H1 (cell line): ENCODE measurements at regions not wholly inside any gene's neighbourhood (a gene's known extent, or its start where the extent isn't known, plus 50 kb on each side); places are given as distances from the start of the nearest gene placed in this dataset.

Source experiments
- CTCF ChIA-PET: fragments of 300-600 bp; sonication (Branson Sonifier 250); formaldehyde crosslinking; loops from one replicate; lab custom pipeline; 2021; ENCODE audit not compliant: partially characterized antibody; lab: Charles Lee
- POLR2A ChIA-PET: fragments of 300-600 bp; sonication (Branson Sonifier 250); formaldehyde crosslinking; loops from one replicate; lab custom pipeline; 2021; ENCODE audit warnings: inconsistent platforms; ENCODE audit not compliant: partially characterized antibody; lab: Charles Lee
- DNase-seq, 2 experiments: peaks; one replicate each; pipeline versions ENCODE4 v3.0.0 to v3.0.0-alpha.2; 2010 to 2022; ENCODE audit warnings: low spot score in 2 of 2, low read depth in 1 of 2, mixed read lengths in 1 of 2
- FAIRE-seq: peaks from 2 replicates; lab custom pipeline; 2011; peaks lifted over from hg19 to GRCh38; lab: Jason Lieb, UNC
- H2AFZ ChIP-seq: 2 replicates; pipeline ENCODE4 v1.8.1; 2012; ENCODE audit warnings: low read length, inconsistent platforms
- H2AK5ac ChIP-seq: 2 replicates; pipeline ENCODE4 v1.6.1; 2013; ENCODE audit warnings: low read depth, low read length
- H2BK120ac ChIP-seq: replicated peaks from 2 replicates; pipeline ENCODE3; 2013; ENCODE audit warnings: low read depth, low read length, inconsistent platforms
- H2BK12ac ChIP-seq: 2 replicates; pipeline ENCODE4 v1.6.1; 2013; ENCODE audit warnings: low read depth, low read length
- H2BK15ac ChIP-seq: 2 replicates; pipeline ENCODE4 v1.6.1; 2013; ENCODE audit warnings: low read length
- H2BK20ac ChIP-seq: 2 replicates; pipeline ENCODE4 v1.6.1; 2013; ENCODE audit warnings: low read length
- H2BK5ac ChIP-seq: 2 replicates; pipeline ENCODE4 v1.6.1; 2013; ENCODE audit warnings: low read depth, low read length
- H3K14ac ChIP-seq: 2 replicates; pipeline ENCODE4 v1.6.1; 2013; ENCODE audit warnings: inconsistent platforms; ENCODE audit not compliant: insufficient read length
- H3K18ac ChIP-seq: 2 replicates; pipeline ENCODE4 v1.6.1; 2013; ENCODE audit warnings: low read length; ENCODE audit errors: extremely low read depth
- H3K23ac ChIP-seq: 2 replicates; pipeline ENCODE4 v1.6.1; 2013; ENCODE audit warnings: inconsistent platforms; ENCODE audit not compliant: insufficient read length
- H3K23me2 ChIP-seq: 2 replicates; pipeline ENCODE4 v1.6.1; 2013; ENCODE audit warnings: low read depth, low read length
- H3K27ac ChIP-seq: 2 replicates; pipeline ENCODE4 v1.6.1; 2011; ENCODE audit warnings: low read depth, low read length, inconsistent platforms
- H3K27me3 ChIP-seq, 4 experiments: replicated peaks in 1 of 4; 1 replicate in 1 of 4; 2 replicates in 3 of 4; pipeline versions ENCODE4 v1.6.1 to v1.8.1; 2011 to 2013; ENCODE audit warnings: low read length in 3 of 4, mild to moderate bottlenecking in 3 of 4, inconsistent platforms in 2 of 4, mixed read lengths in 2 of 4, moderate library complexity in 1 of 4; ENCODE audit not compliant: control insufficient read depth in 3 of 4, insufficient read depth in 3 of 4; ENCODE audit errors: extremely low read depth in 1 of 4
- H3K36me3 ChIP-seq, 4 experiments: 2 replicates each; pipeline versions ENCODE4 v1.6.1 to v1.8.1; 2011 to 2013; ENCODE audit warnings: mild to moderate bottlenecking in 4 of 4, low read length in 3 of 4, moderate library complexity in 2 of 4, control low read depth in 1 of 4, inconsistent platforms in 1 of 4; ENCODE audit not compliant: insufficient read depth in 4 of 4, control insufficient read depth in 2 of 4
- H3K4ac ChIP-seq: replicated peaks from 2 replicates; pipeline ENCODE3; 2013; ENCODE audit warnings: low read length, low read depth, mixed read lengths, inconsistent platforms; ENCODE audit not compliant: insufficient read length
- H3K4me1 ChIP-seq, 4 experiments: replicated peaks in 1 of 4; 1 replicate in 1 of 4; 2 replicates in 3 of 4; pipeline versions ENCODE4 v1.6.1 to v1.8.1; 2011 to 2013; ENCODE audit warnings: low read length in 3 of 4, inconsistent platforms in 2 of 4, mixed read lengths in 1 of 4; ENCODE audit not compliant: insufficient read depth in 4 of 4, control insufficient read depth in 3 of 4
- H3K4me2 ChIP-seq, 2 experiments: 2 replicates each; pipeline versions ENCODE4 v1.6.1 to v1.8.1; 2011 to 2013; ENCODE audit warnings: low read depth in 2 of 2, low read length in 2 of 2, control low read depth in 1 of 2, inconsistent platforms in 1 of 2, mild to moderate bottlenecking in 1 of 2; ENCODE audit not compliant: insufficient read depth in 1 of 2
- H3K4me3 ChIP-seq, 4 experiments: fragments of 200-600, 300-600 bp in 1 of 4; sonication (generic), shearing (Covaris generic), sonication (Bioruptor Twin) in 1 of 4; 2 replicates each; pipeline versions ENCODE4 v1.5.1 to v1.8.1; 2011 to 2016; ENCODE audit warnings: low read length in 4 of 4, low read depth in 3 of 4, control low read depth in 2 of 4, inconsistent platforms in 2 of 4, mild to moderate bottlenecking in 2 of 4, mixed read lengths in 1 of 4, moderate library complexity in 1 of 4; ENCODE audit not compliant: insufficient read depth in 2 of 4; ENCODE audit errors: extremely low read depth in 1 of 4
- H3K56ac ChIP-seq: replicated peaks from 2 replicates; pipeline ENCODE3; 2013; ENCODE audit warnings: low read depth, mild to moderate bottlenecking, mixed read lengths, low read length, inconsistent platforms; ENCODE audit not compliant: insufficient read length
- H3K79me1 ChIP-seq: 2 replicates; pipeline ENCODE4 v1.6.1; 2013; ENCODE audit warnings: low read depth, low read length, control low read depth
- H3K79me2 ChIP-seq, 2 experiments: 2 replicates each; pipeline versions ENCODE4 v1.6.1 to v1.8.1; 2012 to 2013; ENCODE audit warnings: low read length in 2 of 2, mild to moderate bottlenecking in 2 of 2, inconsistent platforms in 1 of 2; ENCODE audit not compliant: insufficient read depth in 2 of 2, control insufficient read depth in 1 of 2
- H3K9ac ChIP-seq, 4 experiments: replicated peaks in 1 of 4; 1 replicate in 1 of 4; 2 replicates in 3 of 4; pipeline versions ENCODE4 v1.6.1 to v1.8.1; 2011 to 2013; ENCODE audit warnings: low read depth in 3 of 4, low read length in 3 of 4, control low read depth in 2 of 4, mild to moderate bottlenecking in 2 of 4, moderate library complexity in 2 of 4, inconsistent platforms in 1 of 4; ENCODE audit errors: extremely low read depth in 1 of 4
- H3K9me3 ChIP-seq, 2 experiments: 2 replicates each; pipeline versions ENCODE4 v1.6.1 to v1.8.1; 2012 to 2013; ENCODE audit warnings: mild to moderate bottlenecking in 2 of 2, moderate library complexity in 2 of 2, control low read depth in 1 of 2, inconsistent platforms in 1 of 2, low read depth in 1 of 2, low read length in 1 of 2, mixed read lengths in 1 of 2; ENCODE audit not compliant: insufficient read depth in 2 of 2
- H4K20me1 ChIP-seq, 2 experiments: replicated peaks in 1 of 2; 2 replicates each; pipeline versions ENCODE3 to v1.8.1; 2011 to 2013; ENCODE audit warnings: inconsistent platforms in 2 of 2, low read length in 2 of 2, mild to moderate bottlenecking in 1 of 2; ENCODE audit not compliant: insufficient read depth in 2 of 2, control insufficient read depth in 1 of 2
- H4K5ac ChIP-seq: 2 replicates; pipeline ENCODE4 v1.6.1; 2013; ENCODE audit warnings: low read length, low read depth, mixed read lengths, inconsistent platforms; ENCODE audit not compliant: insufficient read length
- H4K8ac ChIP-seq: 2 replicates; pipeline ENCODE4 v1.8.0; 2013; ENCODE audit warnings: mild to moderate bottlenecking, moderate library complexity, low read length, inconsistent platforms; ENCODE audit not compliant: insufficient read depth; ENCODE audit errors: extremely low read depth
- H4K91ac ChIP-seq: replicated peaks from 2 replicates; pipeline ENCODE3; 2013; ENCODE audit warnings: low read length, mixed read lengths, inconsistent platforms; ENCODE audit not compliant: insufficient read length
- BACH1 ChIP-seq: IDR thresholded peaks from 2 replicates; pipeline ENCODE4 v1.6.1; 2012; ENCODE audit warnings: low read length, improper control_type of control experiment
- BRCA1 ChIP-seq: IDR thresholded peaks from 2 replicates; pipeline ENCODE4 v1.6.1; 2012; ENCODE audit warnings: low read depth, low read length, improper control_type of control experiment
- CBX5 ChIP-seq: fragments of 300-800, 300-1000 bp; sonication (generic); IDR thresholded peaks from 2 replicates; pipeline ENCODE4 v1.7.1; 2016; ENCODE audit warnings: antibody characterized with exemption, low read length, low read depth
- CBX8 ChIP-seq: fragments of 300-800, 300-1000 bp; sonication (generic); IDR thresholded peaks from 2 replicates; pipeline ENCODE4 v1.7.1; 2016; ENCODE audit warnings: low read depth, low read length, borderline replicate concordance
- CHD1 ChIP-seq: IDR thresholded peaks from 2 replicates; pipeline ENCODE4 v1.6.1; 2012; ENCODE audit warnings: low read depth, low read length, improper control_type of control experiment
- EGR1 ChIP-seq: IDR thresholded peaks from 2 replicates; pipeline ENCODE4 v1.6.1; 2011; ENCODE audit warnings: low read depth, low read length, borderline replicate concordance
- HDAC2 ChIP-seq, 2 experiments: fragments of 300-600 bp in 1 of 2; sonication (generic) in 1 of 2; IDR thresholded peaks; 2 replicates each; pipeline ENCODE4 v1.6.1; 2011 to 2012; ENCODE audit warnings: low read depth in 2 of 2, low read length in 2 of 2, mild to moderate bottlenecking in 2 of 2, moderate library complexity in 2 of 2, borderline replicate concordance in 1 of 2, inconsistent platforms in 1 of 2
- JUND ChIP-seq: IDR thresholded peaks from 2 replicates; pipeline ENCODE4 v1.6.1; 2011; ENCODE audit warnings: mild to moderate bottlenecking, improper control_type of control experiment, low read length
- PHF8 ChIP-seq: fragments of 200-600 bp; sonication (generic); conservative IDR thresholded peaks from 2 replicates; pipeline ENCODE4 v1.7.1; 2012; ENCODE audit warnings: low read depth, mild to moderate bottlenecking, inconsistent platforms, low read length, moderate library complexity
- RXRA ChIP-seq: IDR thresholded peaks from 2 replicates; pipeline ENCODE4 v1.6.1; 2011; ENCODE audit warnings: low read depth, mild to moderate bottlenecking, low read length, moderate library complexity; ENCODE audit not compliant: insufficient read depth
- SP1 ChIP-seq: IDR thresholded peaks from 2 replicates; pipeline ENCODE4 v1.6.1; 2011; ENCODE audit warnings: low read depth, low read length
- TBP ChIP-seq: IDR thresholded peaks from 2 replicates; pipeline ENCODE4 v1.6.1; 2011; ENCODE audit warnings: low read depth, low read length, improper control_type of control experiment
- WGBS, 2 experiments: shearing (Covaris generic) in 1 of 2; methylation state at CpG; one replicate each; pipeline versions ENCODE4 v1.1.6 to v1.1.7; 2013 to 2015; ENCODE audit warnings: low lambda C conversion rate in 2 of 2, mixed read lengths in 2 of 2, inconsistent platforms in 1 of 2, low coverage in 1 of 2, missing lambda C conversion rate in 1 of 2; ENCODE audit not compliant: insufficient replicate concordance in 2 of 2, insufficient coverage in 1 of 2, insufficient read length in 1 of 2; ENCODE audit errors: extremely low coverage in 1 of 2, missing lambda C conversion rate in 1 of 2; 5-methylcytosine and 5-hydroxymethylcytosine counted together
- TF ChIP-seq, protein P1 (sequence below): IDR thresholded peaks from 2 replicates; pipeline ENCODE4 v1.6.1; 2011; ENCODE audit warnings: low read length, improper control_type of control experiment

GRCh38 chr4:127347936-127348335, 284.8 kb upstream of the INTU start:
- H2AFZ ChIP-seq: no peak overlapping the region
- no peak overlapping the region for H2BK15ac ChIP-seq
- ChIA-PET CTCF (interaction anchor here (0.6 to 0.7 kb wide), 2 partner anchors 32 to 186 kb away, joined by 3 read pairs; no protein-coding TSS in a partner anchor), POLR2A (no interaction called here)
- no peak overlapping the region for H2BK120ac ChIP-seq
- H3K79me1 ChIP-seq: no peaks in the 10 kb centered on the region
- H4K5ac ChIP-seq: no peak overlapping the region
- H3K9ac ChIP-seq: no peak overlapping the region
- no peaks in the 10 kb centered on the region for H4K20me1 ChIP-seq
- TF ChIP-seq CHD1: no peak
- TF ChIP-seq TBP: no peak
- no peak for TF ChIP-seq HDAC2 (IDR thresholded peaks at IDR 0.05; ENCODE audit: borderline replicate concordance in 1 of 2, low read depth in 2 of 2, low read length in 2 of 2)
- no peak for TF ChIP-seq RXRA
- no peak for TF ChIP-seq BACH1
- no peak for TF ChIP-seq CBX5
- TF ChIP-seq SP1: no peak
- TF ChIP-seq CBX8: no peak
- TF ChIP-seq BRCA1: no peak
- no peak for TF ChIP-seq EGR1
- no peak for TF ChIP-seq PHF8
- TF ChIP-seq JUND: no peak
- TF ChIP-seq, protein P1, sequence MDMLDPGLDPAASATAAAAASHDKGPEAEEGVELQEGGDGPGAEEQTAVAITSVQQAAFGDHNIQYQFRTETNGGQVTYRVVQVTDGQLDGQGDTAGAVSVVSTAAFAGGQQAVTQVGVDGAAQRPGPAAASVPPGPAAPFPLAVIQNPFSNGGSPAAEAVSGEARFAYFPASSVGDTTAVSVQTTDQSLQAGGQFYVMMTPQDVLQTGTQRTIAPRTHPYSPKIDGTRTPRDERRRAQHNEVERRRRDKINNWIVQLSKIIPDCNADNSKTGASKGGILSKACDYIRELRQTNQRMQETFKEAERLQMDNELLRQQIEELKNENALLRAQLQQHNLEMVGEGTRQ: no peak
- no peak overlapping the region for H3K4me3 ChIP-seq
- H3K27ac ChIP-seq: no peak overlapping the region
- H4K91ac ChIP-seq: no peak overlapping the region
- FAIRE-seq: no peak
- no peak for DNase-seq
- no peak overlapping the region for H3K18ac ChIP-seq
- H3K79me2 ChIP-seq: no peaks in the 10 kb centered on the region
- no peak overlapping the region for H4K8ac ChIP-seq
- no peak overlapping the region for H3K14ac ChIP-seq
- no peak overlapping the region for H2BK12ac ChIP-seq
- H3K4ac ChIP-seq: no peak overlapping the region
- H2BK20ac ChIP-seq: no peak overlapping the region
- no peak overlapping the region for H2BK5ac ChIP-seq
- H3K9me3 ChIP-seq: no peaks in the 10 kb centered on the region
- no peaks in the 10 kb centered on the region for H3K4me1 ChIP-seq
- H3K23me2 ChIP-seq: no peaks in the 10 kb centered on the region
- peaks cover 0 to 1% (median 0%) of the 10 kb centered on the region in 4 experiments; a peak in 1 of 7 replicates for H3K27me3 ChIP-seq
- no peak overlapping the region for H3K56ac ChIP-seq
- WGBS, 2 experiments: 92% methylated on average over 2 of the region's 2 CpGs; no CpG with 5 or more reads in 1 of the 2 experiments
- H3K23ac ChIP-seq: no peak overlapping the region
- H2AK5ac ChIP-seq: no peak overlapping the region
- H3K36me3 ChIP-seq: no peaks in the 10 kb centered on the region
- H3K4me2 ChIP-seq: no peak overlapping the region
